ENCODE measurements at regions not wholly inside any gene's neighbourhood (a gene's known extent, or its start where the extent isn't known, plus 50 kb on each side); places are given as distances from the start of the nearest gene placed in this dataset.

DNA sequence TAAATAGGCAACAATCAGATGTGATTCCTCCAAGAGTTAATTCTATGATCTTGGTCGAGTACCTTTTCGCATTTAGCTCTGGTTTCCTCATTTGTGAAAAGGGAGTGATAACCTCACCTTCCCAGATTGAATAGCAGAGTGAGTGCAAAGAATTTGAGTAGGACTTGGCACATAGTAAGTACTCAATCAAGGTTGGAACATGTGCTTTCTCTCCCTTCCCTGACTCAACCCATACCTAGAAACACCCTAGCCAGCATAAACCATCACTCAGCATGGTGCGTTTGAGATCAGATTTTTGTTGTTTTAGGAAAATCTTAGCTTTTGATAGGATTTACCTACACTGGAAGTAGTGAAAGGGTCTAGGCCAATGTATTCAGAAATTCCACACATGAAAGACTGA lies 333.4 kb upstream of the NT5E start:
- no peaks in the 10 kb centered on the region for H3K36me3 ChIP-seq (ENCODE audit: control insufficient read depth, insufficient read depth, low read length)
- ATAC-seq (no peak), DNase-seq (ENCODE audit: extremely low read depth in 1 of 4, low spot score in 3 of 4) (no peak), FAIRE-seq (no peak)
- 7% methylated on average over 3 of the region's 3 CpGs for WGBS (ENCODE audit: insufficient coverage, low coverage, missing lambda C conversion rate)
- H3K4me3 ChIP-seq, result no peak overlapping the region
- TF ChIP-seq HSF4 (CRISPR knock-in tag; IDR thresholded peaks at IDR 0.05; ENCODE audit: borderline replicate concordance) (no peak), FUS (optimal IDR thresholded peaks at IDR 0.05; ENCODE audit: low read depth, low read length) (no peak), ZNF354B (CRISPR knock-in tag; IDR thresholded peaks at IDR 0.05) (no peak), GATA2 (CRISPR knock-in tag; IDR thresholded peaks at IDR 0.05) (no peak), SRF (CRISPR knock-in tag; IDR thresholded peaks at IDR 0.05) (no peak), RCOR1 (IDR thresholded peaks at IDR 0.05; ENCODE audit: borderline replicate concordance in 1 of 2, low read depth in 2 of 2, low read length in 2 of 2) (no peak), SRSF3 (IDR thresholded peaks at IDR 0.05; ENCODE audit: insufficient read depth, low read length) (no peak), NELFE (IDR thresholded peaks at IDR 0.05; ENCODE audit: insufficient read depth, insufficient read length) (no peak), NONO (IDR thresholded peaks at IDR 0.05; ENCODE audit: low read depth in 2 of 2, low read length in 1 of 2) (no peak), ZBTB26 (CRISPR knock-in tag; IDR thresholded peaks at IDR 0.05) (no peak), STAT5A (IDR thresholded peaks at IDR 0.05; ENCODE audit: borderline replicate concordance, low read length) (no peak), JUND (IDR thresholded peaks at IDR 0.05; ENCODE audit: borderline replicate concordance, low read depth, low read length) (no peak), JUND (tag; IDR thresholded peaks at IDR 0.05; ENCODE audit: borderline replicate concordance, low read depth, low read length) (no peak), ZNF146 (CRISPR knock-in tag; IDR thresholded peaks at IDR 0.05; ENCODE audit: unreplicated experiment) (no peak), GABPB2 (CRISPR knock-in tag; conservative IDR thresholded peaks at IDR 0.05) (no peak), NEUROD1 (IDR thresholded peaks at IDR 0.05; ENCODE audit: borderline replicate concordance, low read depth, low read length, partially characterized antibody) (no peak), ZNF197 (CRISPR knock-in tag; IDR thresholded peaks at IDR 0.05; ENCODE audit: low read depth) (no peak)
- TF ChIP-seq, protein P1, sequence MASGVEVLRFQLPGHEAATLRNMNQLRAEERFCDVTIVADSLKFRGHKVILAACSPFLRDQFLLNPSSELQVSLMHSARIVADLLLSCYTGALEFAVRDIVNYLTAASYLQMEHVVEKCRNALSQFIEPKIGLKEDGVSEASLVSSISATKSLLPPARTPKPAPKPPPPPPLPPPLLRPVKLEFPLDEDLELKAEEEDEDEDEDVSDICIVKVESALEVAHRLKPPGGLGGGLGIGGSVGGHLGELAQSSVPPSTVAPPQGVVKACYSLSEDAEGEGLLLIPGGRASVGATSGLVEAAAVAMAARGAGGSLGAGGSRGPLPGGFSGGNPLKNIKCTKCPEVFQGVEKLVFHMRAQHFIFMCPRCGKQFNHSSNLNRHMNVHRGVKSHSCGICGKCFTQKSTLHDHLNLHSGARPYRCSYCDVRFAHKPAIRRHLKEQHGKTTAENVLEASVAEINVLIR (CRISPR knock-in tag; IDR thresholded peaks at IDR 0.05), result no peak
- H4K20me1 ChIP-seq (replicated peaks; ENCODE audit: control insufficient read depth, insufficient read depth, low read length), result no peaks in the 10 kb centered on the region
- no peak overlapping the region for H3K9ac ChIP-seq (ENCODE audit: insufficient read depth in 1 of 2, low read depth in 2 of 2, low read length in 2 of 2)
- H3K9me3 ChIP-seq (replicated peaks; ENCODE audit: control insufficient read depth, insufficient read depth, low read depth, low read length), result no peaks in the 10 kb centered on the region
- ChIA-PET CTCF (ENCODE audit: low intra/inter-chr PET ratio) (no interaction called here), POLR2A (no interaction called here)
- no peaks in the 10 kb centered on the region for H3K4me1 ChIP-seq (replicated peaks in 1 of 2; ENCODE audit: control insufficient read depth in 2 of 2, insufficient read depth in 2 of 2, low read length in 2 of 2)
- peaks cover 0 to 4% of the 10 kb centered on the region in 2 experiments; a peak in 1 of 5 replicates for H3K27me3 ChIP-seq (ENCODE audit: control insufficient read depth in 2 of 2, insufficient read depth in 2 of 2, low read length in 2 of 2)
- in situ Hi-C loops (cut with MboI) (no loop called here), intact Hi-C loops (cut with micrococcal nuclease) (no loop called here)
- no peak overlapping the region for H2AFZ ChIP-seq (ENCODE audit: low read depth, low read length)
- H3K27ac ChIP-seq (ENCODE audit: extremely low read depth, low read depth, low read length), result no peak overlapping the region
- BruUV-seq (replicated peaks), result no TSS peak
- no peak overlapping the region for H3K4me2 ChIP-seq (ENCODE audit: insufficient read depth, low read length)
- H3K79me2 ChIP-seq (ENCODE audit: control insufficient read depth, insufficient read depth, low read length), result no peaks in the 10 kb centered on the region
- H3K9me1 ChIP-seq (ENCODE audit: control insufficient read depth, insufficient read depth, low read length), result no peaks in the 10 kb centered on the region

All from K562 (cell line).